ENCODE measurements at regions not wholly inside any gene's neighbourhood (a gene's known extent, or its start where the extent isn't known, plus 50 kb on each side); places are given as distances from the start of the nearest gene placed in this dataset.

DNA sequence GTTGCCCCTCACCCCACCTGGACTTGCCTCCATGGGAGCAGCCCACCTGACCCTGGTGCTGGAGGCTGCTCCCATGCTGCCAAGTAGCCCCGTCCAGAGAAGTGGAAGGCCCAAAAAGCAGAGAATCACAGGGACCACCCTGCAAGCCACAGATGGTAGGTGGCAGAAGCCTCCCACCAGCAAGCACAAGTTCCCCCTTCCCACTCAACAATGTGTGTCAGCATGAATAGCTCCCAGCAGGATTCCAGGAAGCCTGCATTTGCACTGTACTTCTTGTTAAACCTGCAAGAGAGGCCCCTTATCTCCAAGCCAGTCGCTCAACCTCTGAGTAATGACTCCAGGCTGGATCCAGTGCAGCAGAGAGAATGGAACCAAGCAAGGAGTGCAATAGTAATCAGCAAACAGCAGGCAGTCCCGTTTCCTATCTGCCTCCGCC, 180.8 kb upstream of the CST7 start:
- DNase-seq (ENCODE audit: low read depth) = no peak
- H3K4me3 ChIP-seq (replicated peaks; ENCODE audit: low read depth, low read length) = no peak overlapping the region
- TF ChIP-seq, protein P1, sequence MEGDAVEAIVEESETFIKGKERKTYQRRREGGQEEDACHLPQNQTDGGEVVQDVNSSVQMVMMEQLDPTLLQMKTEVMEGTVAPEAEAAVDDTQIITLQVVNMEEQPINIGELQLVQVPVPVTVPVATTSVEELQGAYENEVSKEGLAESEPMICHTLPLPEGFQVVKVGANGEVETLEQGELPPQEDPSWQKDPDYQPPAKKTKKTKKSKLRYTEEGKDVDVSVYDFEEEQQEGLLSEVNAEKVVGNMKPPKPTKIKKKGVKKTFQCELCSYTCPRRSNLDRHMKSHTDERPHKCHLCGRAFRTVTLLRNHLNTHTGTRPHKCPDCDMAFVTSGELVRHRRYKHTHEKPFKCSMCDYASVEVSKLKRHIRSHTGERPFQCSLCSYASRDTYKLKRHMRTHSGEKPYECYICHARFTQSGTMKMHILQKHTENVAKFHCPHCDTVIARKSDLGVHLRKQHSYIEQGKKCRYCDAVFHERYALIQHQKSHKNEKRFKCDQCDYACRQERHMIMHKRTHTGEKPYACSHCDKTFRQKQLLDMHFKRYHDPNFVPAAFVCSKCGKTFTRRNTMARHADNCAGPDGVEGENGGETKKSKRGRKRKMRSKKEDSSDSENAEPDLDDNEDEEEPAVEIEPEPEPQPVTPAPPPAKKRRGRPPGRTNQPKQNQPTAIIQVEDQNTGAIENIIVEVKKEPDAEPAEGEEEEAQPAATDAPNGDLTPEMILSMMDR (IDR thresholded peaks at IDR 0.05; ENCODE audit: low read length, missing control alignments) = no peak

DNA sequence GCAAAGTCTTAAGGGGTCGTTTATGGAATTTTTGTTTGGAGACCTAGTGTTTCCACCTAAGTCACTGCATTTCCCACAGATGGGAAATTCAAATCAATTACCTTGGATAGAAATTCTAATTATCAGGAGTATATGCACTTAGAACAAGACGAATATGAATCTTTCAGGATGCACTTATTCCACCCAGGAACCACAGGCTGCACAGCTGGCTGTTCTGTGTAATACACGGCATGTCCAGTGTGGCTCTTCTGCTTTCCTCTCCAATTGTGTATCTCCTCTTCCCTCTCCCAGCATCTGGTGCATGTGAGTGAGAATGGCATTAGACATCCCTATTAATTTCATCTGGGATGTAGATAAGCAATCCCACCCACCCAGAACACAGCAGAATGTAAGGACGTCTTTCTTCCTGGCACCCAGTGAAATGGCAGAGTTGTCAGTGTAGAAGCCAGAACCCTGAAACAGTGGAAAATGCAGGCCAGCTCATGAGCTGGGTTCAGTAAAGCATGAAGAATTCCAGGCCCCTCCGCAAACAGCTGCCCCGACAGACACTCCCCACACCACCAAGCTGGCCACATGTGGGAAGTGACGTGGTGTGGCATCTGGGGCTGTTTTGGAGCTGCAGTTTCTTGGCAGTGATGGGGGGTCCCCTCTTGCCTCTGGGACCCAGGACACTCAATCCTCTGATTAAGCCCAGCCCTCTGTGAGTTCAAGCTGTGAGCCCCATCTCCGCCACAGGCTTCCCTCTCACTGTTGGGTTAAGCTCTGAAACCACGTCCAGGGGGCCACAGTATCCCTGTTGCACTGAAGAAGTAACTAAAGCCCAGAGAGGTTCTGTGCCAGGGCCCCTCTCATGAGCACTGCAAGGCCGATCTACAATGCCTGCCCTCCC, 180.1 kb upstream of the CST7 start:
- TF ChIP-seq, protein P1 (IDR thresholded peaks at IDR 0.05; ENCODE audit: low read length, missing control alignments) = no peak
- DNase-seq (ENCODE audit: low read depth) = no peak

DNA sequence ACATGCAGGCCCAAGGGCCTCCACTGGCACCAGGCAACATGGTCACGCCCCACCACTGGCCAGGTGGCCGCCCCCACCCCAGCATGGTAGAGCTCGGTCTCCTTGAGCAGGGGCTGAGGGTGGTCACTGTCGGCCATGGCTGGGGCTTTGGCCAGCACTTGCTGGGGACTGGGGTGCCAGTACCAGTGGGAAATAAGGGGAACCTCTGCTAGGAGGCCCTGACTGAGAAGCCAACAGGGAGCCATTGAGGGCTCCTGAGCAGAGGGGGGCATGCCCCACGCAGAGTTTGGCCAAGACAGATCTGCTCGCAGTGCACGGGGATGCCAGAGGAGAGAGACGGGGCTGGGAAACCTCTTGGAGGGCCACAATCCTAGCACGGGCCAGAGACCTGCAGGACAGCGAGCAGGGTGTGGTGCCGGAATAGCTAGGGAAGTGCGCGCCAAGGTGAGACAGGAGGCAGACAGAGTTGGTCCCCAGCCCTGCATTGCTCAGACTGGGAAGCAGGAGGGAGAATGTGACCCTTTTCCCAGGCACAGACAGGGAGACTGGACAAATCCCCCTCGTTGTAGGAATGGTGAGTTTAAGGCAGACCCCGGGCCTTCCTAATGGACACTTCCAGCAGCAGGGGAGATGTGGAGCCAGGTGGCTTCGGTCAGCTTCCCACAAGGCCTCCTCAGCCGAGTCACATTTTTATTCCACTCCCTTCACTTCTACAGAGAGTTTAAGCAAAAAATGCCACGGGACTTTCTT, 179.0 kb upstream of the CST7 start:
- no peak for DNase-seq (ENCODE audit: low read depth)
- no peak overlapping the region for H3K4me3 ChIP-seq (replicated peaks; ENCODE audit: low read depth, low read length)
- TF ChIP-seq, protein P1 (IDR thresholded peaks at IDR 0.05; ENCODE audit: low read length, missing control alignments) = no peak

More for the DNA sequence above, 180.1 kb upstream of the CST7 start:
- H3K4me3 ChIP-seq (replicated peaks; ENCODE audit: low read depth, low read length) = no peak overlapping the region

DNA sequence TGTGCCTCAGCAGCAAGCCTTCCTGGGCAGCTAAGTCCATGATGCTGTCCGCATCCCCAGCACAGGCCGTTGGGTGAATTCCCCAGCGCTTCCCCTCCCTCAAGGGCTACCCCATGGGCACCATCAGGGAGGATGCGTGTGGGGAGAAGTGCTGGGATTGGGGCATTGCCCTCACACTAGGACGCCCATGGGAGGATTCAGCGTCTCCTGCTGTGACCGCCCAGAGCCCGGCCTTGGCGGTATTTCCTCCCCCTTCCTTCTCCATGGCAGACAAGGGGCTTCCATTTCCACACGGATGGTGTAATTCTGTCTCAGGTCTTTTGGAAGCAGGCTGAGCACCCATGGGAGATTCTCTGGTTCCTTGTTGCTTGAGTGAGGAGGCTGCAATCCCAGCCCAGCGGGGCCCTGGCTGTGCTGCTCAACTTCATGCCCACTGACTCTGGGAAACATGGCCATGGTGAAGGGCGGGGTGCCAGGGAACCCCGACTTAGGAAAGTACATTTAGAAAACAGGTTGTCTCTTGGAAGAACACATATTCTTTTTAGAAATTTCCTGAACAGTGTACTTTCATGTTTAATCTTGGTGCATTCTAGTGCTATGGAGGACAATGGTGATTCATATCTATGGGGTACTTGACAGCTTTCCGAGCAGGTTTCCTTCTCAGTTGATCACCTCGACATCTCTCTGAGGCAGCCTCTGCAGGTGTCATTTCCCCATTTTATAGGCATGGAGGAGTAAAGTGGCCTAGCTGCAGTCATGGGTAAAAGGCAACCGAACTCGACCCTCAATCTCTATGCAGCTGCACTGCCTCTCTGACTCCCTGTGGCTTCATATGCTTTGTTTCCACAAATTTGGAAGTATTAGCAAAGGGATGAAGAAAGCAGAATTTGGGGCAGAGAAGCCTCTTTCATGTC, 178.2 kb upstream of the CST7 start:
- H3K4me3 ChIP-seq (replicated peaks; ENCODE audit: low read depth, low read length) = no peak overlapping the region
- DNase-seq (ENCODE audit: low read depth) = no peak
- TF ChIP-seq, protein P1 (IDR thresholded peaks at IDR 0.05; ENCODE audit: low read length, missing control alignments) = no peak

DNA sequence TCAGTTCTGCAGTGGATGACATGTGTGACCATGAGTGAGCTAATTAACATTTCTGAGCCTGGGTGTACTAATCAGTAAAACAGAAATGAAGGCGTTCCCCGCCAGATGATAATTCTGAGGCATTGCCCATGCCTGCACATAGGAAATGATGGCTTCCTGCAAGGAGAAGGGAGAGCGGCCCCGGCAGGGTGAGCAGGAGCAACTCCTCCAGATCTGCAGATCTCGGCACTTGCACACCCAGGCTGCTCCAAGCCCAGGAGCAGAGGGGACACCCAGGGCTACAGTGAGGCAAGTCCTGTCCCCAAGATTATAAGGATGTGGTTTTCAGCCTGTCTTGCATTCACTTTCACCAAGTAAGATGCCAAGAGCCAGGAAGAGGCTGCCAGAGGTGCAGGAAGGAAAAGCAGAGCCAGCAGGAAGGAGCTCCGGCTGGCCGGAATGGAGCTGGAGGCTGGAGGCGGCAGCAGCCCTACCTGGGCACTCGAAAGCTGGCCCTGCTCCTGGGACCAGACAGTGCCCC, 177.5 kb upstream of the CST7 start:
- DNase-seq (ENCODE audit: low read depth) = no peak
- TF ChIP-seq, protein P1 (IDR thresholded peaks at IDR 0.05; ENCODE audit: low read length, missing control alignments) = no peak
- H3K4me3 ChIP-seq (replicated peaks; ENCODE audit: low read depth, low read length) = no peak overlapping the region

DNA sequence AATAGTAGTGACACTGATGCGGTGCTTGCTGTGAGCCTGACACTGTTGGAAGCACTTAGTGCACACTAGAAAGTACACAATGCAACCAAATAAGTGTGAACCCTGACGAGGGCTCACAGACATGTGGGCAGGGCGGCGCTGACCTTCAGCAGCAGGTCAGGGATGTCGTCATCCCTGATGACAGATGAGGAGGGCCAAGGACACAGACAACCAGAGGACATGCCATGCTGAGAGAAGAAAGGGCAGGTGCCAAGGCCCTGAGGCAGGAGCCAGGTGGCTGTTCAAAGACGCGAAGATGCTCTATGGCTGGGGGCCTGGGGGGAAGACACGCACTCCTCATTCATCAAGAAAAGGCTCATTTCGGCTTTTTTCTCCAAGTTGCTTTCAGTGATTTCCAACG, 176.4 kb upstream of the CST7 start:
- TF ChIP-seq, protein P1 (IDR thresholded peaks at IDR 0.05; ENCODE audit: low read length, missing control alignments) = no peak

More for the DNA sequence above, 176.4 kb upstream of the CST7 start:
- DNase-seq (ENCODE audit: low read depth) = no peak
- H3K4me3 ChIP-seq (replicated peaks; ENCODE audit: low read depth, low read length) = no peak overlapping the region
